Ishikawa (cell line): ENCODE measurements at regions not wholly inside any gene's neighbourhood (a gene's known extent, or its start where the extent isn't known, plus 50 kb on each side); places are given as distances from the start of the nearest gene placed in this dataset.

Experiments
- CEBPB ChIP-seq: IDR thresholded peaks from 2 replicates; pipeline ENCODE4 v1.6.1; 2012
- CREB1 ChIP-seq: IDR thresholded peaks from 2 replicates; pipeline ENCODE4 v1.6.1; 2012; ENCODE audit warnings: low read depth
- EP300 ChIP-seq: IDR thresholded peaks from 2 replicates; pipeline ENCODE4 v1.6.1; 2012; ENCODE audit warnings: borderline replicate concordance
- RAD21 ChIP-seq: IDR thresholded peaks from 2 replicates; pipeline ENCODE4 v1.6.1; 2012; ENCODE audit warnings: low read depth
- TAF1 ChIP-seq: IDR thresholded peaks from 2 replicates; pipeline ENCODE4 v1.6.1; 2012; ENCODE audit warnings: low read depth, mild to moderate bottlenecking
- TCF12 ChIP-seq: IDR thresholded peaks from 2 replicates; pipeline ENCODE4 v1.6.1; 2012; ENCODE audit warnings: low read depth
- TF ChIP-seq, protein P1 (sequence below): IDR thresholded peaks from 2 replicates; pipeline ENCODE4 v1.6.1; 2012

DNA sequence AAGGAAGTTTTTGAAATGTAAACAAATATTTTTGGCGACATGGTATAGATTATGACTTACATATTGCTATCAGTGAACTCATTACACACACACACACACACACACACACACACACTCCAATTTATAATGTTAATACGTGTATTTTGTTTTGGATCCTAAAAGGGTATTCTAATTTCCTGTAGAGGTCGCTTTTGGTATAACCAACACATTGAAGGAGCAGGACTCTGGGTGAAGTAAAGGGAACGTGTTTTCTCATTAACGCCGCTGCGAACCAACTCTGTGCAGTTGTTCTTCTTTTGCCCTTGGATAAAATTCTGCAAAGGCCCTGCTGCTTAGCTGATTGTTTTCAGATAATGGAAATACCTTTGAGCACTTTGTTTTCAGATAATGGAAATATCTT lies 190.4 kb downstream of the PMAIP1 start:
- no peak for TF ChIP-seq TCF12
- TF ChIP-seq, protein P1, sequence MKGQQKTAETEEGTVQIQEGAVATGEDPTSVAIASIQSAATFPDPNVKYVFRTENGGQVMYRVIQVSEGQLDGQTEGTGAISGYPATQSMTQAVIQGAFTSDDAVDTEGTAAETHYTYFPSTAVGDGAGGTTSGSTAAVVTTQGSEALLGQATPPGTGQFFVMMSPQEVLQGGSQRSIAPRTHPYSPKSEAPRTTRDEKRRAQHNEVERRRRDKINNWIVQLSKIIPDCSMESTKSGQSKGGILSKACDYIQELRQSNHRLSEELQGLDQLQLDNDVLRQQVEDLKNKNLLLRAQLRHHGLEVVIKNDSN = no peak
- TF ChIP-seq CEBPB = no peak
- TF ChIP-seq EP300 = no peak
- TF ChIP-seq TAF1 = no peak
- TF ChIP-seq CREB1 = no peak
- no peak; the same call in 1 of the 2 replicates for TF ChIP-seq RAD21
